GDM1 (cell line): ENCODE measurements at regions not wholly inside any gene's neighbourhood (a gene's known extent, or its start where the extent isn't known, plus 50 kb on each side); places are given as distances from the start of the nearest gene placed in this dataset.

Source experiments
- DNase-seq: peaks from one replicate; lab custom pipeline; 2025; lab: John Stamatoyannopoulos, UW

DNA sequence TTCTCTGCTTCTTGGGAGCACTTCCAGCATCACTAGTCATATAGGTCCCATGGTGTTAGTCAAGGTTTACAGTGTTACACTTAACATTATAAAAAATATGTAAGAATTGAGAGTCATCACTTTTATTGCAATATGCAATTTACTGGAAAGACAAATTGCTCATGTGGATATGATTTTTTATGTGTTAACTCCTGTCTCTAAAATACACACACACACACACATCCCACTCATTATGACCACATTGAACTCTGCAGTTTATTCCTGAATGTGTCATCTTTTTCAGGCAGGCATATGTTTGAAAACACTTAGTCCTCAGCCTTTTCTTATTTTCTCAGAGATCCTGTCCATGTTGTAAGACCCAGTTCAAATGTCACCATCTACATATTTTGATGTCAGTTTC, 148.5 kb upstream of the MRPS30 start:
- no peak for DNase-seq

DNA sequence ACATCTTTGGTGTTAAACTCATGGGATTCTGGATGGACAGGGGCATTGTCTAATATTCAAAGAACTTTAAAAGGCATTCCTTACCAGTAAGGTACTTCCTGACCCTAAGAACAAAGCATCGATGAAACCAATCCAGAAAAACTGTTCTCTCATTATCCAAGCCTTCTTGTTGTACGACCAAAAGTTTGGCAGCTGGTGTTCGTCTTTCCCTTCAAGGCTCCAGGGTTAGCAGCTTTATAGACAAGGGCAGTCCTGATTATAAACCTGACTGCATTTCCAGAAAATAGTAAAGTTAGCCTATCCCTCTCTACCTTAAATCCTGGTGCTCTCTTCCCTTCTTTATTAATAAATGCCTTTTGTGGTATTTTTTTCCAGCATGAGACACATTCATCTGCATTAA, 149.4 kb upstream of the MRPS30 start:
- no peak for DNase-seq

DNA sequence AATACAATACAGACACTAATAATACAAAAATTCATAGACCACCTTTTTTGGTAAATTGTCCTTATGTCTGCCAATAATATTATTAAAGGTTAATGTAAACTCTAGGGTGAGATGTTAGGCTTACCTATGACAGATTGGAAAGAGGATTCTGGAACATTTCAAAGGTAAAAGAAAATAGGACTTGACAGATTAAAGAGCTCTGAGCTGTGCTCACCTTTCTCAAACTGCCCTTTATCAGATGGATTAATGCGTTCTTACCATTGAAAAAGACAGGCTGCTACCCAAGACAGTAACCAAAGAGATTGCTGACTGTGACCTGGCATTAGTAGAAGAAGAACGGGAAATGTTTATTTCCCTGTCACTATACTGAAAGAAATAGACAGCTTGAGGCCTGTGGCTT, 156.1 kb upstream of the MRPS30 start:
- DNase-seq, result no peak

GRCh38 chr5:44646016-44646415, 162.7 kb upstream of the MRPS30 start:
- no peak for DNase-seq

DNA sequence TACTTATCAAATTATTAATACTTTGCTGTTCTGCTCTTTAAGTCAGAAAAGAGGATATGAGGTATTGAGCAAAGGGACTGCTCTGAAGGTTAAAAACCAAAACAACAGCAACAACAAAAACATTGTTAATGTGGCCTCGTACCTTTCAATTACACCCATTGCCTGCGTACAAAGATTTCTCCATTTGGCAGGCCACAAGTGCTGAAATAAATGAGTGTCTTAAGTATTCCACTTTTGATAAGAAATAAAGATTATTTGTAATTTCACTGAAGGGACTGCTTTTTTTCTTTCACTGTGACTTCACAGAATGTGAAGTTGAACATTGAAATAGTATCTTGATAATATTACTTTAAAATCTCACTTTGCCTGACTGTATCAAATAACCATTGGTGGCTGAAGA, 163.2 kb upstream of the MRPS30 start:
- DNase-seq, result no peak

GRCh38 chr5:44644628-44645027, 164.1 kb upstream of the MRPS30 start:
- no peak for DNase-seq

GRCh38 chr5:44641820-44642219, 166.9 kb upstream of the MRPS30 start:
- no peak for DNase-seq

- no peak for DNase-seq
Observed at GRCh38 chr5:44640945-44641456, 167.7 kb upstream of the MRPS30 start.

DNA sequence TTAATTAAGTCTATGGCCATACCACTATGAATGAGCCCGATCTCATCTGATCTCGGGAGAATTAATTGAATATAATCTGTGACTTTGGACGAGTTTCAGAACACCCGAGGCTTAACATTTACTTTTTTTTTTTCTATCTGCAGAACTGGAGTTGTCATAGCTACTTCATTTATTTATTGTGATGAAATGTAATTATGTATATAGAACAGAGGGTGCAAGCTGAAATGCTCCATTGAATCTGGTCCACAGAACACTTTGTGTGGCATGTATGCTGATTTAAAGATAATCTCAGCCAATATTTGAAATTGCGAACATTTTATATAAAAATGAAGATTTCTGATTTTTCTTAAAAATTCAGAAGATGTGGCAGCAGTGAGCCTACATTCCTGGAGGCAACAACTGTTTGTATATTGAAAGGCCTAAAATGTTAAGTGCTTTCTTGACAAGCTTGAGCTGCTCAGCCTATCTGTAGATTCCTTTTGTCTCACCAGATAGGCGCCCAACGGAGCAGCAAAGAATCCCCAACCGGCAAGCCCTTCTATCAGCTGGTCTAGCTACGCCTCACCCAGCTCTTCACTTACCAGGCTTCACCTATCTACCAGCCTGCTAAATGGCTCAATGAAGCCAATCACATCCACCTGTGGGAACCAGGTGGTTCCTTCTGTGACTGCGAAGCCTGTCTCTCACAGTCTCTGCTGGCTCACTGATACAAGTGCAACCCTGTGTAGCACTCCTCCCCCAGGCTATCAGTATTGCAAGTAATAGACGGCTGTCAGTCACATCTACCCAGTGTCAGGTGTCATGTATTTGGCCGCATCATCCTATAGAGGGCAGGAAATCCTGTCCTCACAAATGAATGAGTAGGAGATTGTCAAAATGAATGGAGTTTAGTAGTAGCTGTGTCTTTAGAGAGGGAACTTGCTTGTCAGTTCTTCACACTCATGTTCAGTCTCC, 170.6 kb upstream of the MRPS30 start:
- DNase-seq, result no peak

DNA sequence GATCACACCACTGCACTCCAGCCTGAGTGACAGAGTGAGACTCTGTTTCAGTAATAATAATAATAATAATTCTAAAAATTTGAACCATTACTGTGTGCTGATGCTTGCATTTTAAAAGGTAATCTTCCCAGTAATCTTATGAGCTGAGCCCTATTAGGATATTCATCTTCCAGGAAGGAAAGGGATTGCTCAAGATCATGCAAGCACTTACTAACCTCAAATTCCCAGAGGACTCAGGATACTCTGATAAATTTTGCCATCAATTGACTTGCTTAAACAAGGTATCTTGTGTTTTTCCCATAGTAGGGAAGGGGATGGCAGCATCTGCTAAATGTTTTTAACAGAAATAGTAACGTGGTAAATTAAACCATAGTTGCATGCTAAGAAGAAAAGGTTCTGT, 176.4 kb upstream of the MRPS30 start:
- DNase-seq, result no peak

DNA sequence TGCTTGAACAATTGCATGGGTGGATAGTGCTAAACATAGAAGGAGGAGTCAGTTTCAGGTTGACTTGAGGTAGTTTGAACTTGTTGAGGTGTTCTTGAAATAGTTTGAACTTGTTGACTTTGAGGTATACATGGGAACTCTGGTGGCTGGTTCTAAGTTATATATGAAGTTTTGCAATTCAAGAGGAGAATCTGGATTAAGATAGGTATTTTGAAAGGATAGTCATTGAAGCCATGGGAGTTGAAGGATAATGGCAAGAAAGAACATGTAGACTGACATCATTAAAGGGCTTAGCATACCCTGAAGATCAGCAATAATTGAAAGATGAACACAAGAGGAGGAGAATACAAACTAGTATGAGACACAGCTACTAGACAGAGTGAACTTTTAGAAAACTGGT, 181.9 kb upstream of the MRPS30 start:
- no peak for DNase-seq

- no peak for DNase-seq
Observed at GRCh38 chr5:44622331-44622730, 186.4 kb upstream of the MRPS30 start.

DNA sequence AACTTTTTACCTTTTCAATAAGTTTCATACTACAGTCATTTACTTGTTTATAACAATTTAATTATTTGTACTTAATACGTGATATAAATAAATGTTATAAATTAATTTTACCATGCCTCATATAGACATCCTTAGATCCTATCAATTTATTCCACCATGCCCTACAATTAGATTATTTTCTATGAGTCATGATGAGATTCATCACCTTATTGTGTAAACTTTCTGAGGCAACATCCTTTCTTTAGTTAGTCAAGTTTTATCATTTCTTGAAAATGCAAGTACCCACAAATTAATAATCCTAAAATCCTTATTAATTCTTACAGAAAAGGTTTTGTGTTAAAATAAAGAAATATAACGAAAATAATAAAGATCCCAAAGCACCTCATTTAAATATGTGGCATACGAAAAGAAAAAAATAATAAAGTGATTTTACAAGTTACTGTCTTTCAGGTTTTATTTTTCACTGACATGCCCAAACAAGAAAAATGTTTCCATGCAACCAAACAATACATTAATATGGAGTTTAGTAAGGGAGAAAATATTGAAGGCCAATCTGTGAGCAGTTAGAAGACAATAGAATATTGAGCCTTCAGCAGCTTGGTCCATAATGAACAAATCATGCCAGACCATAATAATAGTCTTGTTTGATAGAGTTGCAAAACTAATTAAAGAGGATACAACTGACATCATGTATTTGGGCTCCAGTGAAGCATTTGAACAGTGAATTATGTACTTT, 188.7 kb upstream of the MRPS30 start:
- no peak for DNase-seq

GRCh38 chr5:44614845-44615244, 193.9 kb upstream of the MRPS30 start:
- no peak for DNase-seq

DNA sequence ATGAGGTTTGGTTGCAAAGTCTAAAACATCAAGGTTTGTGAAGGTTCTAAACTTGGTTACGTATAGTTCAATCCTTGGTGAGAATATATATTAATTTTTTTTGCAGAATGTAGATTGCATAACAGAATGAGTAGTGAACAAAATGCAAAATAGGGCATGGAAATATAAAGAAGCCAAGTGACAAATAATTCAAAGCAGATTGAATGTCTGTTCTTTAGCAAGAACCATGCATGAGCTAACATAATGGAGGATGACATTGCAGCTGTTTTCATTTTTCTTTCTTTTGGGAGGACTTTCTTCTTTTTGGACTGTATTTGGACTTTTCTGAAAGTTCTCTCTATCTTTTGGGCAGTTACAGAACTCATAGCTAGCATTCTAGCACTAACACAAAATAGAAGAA, 194.8 kb upstream of the MRPS30 start:
- no peak for DNase-seq

DNA sequence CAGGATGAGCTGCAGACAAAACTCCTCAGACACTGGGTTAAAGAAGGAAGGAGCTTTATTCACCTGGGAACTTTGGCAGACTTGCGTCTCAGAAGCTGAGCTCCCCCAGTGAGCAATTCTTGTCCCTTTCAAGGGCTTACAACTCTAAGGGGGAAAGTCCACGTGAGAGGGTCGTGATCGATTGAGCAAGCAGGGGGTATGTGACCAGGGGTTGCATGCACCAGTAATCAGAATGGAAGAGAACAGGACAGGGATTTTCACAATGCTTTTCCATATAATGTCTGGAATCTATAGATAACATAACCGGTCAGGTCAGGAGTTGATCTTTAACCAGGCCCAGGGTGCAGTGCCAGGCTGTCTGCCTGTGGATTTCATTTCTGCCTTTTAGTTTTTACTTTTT, 202.8 kb upstream of the MRPS30 start:
- DNase-seq, result no peak

- no peak for DNase-seq
Observed at GRCh38 chr5:44603496-44604272, 205.1 kb upstream of the MRPS30 start.

DNA sequence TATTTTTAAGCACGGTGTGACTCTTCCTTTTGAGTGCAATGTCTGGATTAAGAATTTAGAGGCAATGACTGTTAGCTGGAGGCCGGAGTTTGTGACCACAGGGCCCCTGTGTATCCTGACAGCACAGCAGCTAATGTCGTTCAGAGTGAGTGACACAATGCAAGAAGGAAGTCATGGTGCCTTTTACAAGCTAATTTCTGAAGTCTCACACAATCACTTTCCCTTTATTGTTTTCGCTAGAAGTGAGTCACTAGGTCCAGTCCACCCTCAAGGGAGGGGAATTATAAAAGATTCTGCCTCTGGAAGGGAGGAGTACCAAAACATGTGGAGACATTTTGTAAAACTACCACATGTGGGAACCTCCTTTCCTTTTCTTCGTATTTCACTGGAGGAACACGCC, 185.5 kb upstream of the FGF10 start:
- DNase-seq, result peak; percentile 16

DNA sequence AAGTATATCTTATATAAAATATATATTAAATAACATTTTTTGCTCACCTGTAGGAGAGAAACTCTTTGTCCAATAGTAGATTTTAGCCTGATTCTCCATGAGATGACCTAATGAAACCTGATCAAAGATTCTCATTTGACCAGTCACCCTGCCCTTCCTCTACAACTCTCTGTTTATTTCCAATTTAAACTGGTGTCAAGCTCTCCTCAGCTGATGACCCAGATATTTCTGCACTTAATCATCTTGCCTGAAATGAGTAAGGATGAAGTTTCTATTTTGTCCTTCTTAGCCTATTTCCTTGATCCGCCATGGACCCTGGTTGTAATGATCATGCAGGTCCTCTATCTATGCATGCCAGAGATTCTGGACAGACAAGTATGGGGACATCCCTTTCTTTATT, 179.3 kb upstream of the FGF10 start:
- DNase-seq, result no peak

- DNase-seq, result no peak
Observed at GRCh38 chr5:44565902-44566301, 176.7 kb upstream of the FGF10 start.

DNA sequence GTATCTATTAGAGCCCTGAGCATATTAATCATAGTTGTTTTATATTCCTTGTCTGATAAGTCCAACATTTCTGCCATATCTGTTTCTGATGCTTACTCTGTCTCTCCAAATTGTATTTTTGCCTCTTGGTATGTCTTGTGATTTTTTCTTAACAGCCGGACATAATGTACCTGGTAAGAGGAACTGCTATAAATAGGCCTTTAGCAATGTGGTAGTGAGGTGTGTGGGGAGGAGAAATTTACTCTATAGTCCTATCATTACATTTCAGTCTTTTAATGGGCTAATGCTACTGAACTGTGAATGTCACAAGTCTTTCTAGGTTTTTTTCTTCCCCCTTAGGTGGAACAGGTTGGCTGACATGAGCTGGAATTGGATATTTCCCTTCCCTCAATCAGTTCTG, 176.1 kb upstream of the FGF10 start:
- DNase-seq, result no peak

DNA sequence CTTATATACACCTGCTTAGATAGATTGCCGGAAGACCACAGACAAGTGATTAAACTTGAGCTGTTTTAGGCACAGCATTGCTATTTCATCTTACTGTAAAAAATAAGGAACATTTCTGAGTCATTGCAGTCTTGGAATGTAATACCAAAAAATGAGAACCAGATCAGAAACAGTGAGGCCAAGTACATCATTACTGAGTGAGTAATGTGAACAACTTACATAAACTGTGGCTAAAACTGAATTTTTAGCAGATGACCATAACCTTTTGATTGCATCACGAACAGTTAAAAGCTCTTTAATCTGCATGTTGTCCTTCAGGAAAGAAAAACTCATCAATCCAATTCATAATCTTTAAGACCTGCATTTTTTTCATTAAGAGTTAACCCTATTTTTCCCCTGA, 157.1 kb upstream of the FGF10 start:
- no peak for DNase-seq
